GM12878 (cell line): ENCODE measurements at regions not wholly inside any gene's neighbourhood (a gene's known extent, or its start where the extent isn't known, plus 50 kb on each side); places are given as distances from the start of the nearest gene placed in this dataset.
"Not testable (repeated sequence)": the region's sequence is repeated elsewhere in the genome, so short reads cannot be mapped to it uniquely, and the experiment has no call there.

Experiments used
- ATF3 ChIP-seq: IDR thresholded peaks from 2 replicates; pipeline ENCODE4 v1.6.1; 2011; ENCODE audit warnings: low read depth, mild to moderate bottlenecking, low read length, moderate library complexity, borderline replicate concordance; ENCODE audit errors: extremely low read depth
- CTCF ChIP-seq, 3 experiments: IDR thresholded peaks in 2 of 3; conservative IDR thresholded peaks in 1 of 3; 2 replicates each; pipeline ENCODE4 v1.5.1; 2011; ENCODE audit warnings: low read depth in 3 of 3, low read length in 3 of 3, mild to moderate bottlenecking in 3 of 3, control low read depth in 2 of 3, moderate library complexity in 2 of 3, inconsistent platforms in 1 of 3, mixed read lengths in 1 of 3; ENCODE audit not compliant: control insufficient read depth in 2 of 3, insufficient read depth in 1 of 3; ENCODE audit errors: extremely low read depth in 1 of 3
- MAX ChIP-seq: IDR thresholded peaks from 2 replicates; pipeline ENCODE4 v1.6.1; 2012; ENCODE audit warnings: low read depth, low read length, improper control_type of control experiment
- MEF2B ChIP-seq: fragments of 450-650 bp; IDR thresholded peaks from 2 replicates; pipeline ENCODE4 v1.6.1; 2018; ENCODE audit warnings: mild to moderate bottlenecking, moderate library complexity; ENCODE audit not compliant: partially characterized antibody, poor library complexity, severe bottlenecking
- MTA3 ChIP-seq: IDR thresholded peaks from 2 replicates; pipeline ENCODE4 v1.6.1; 2012; ENCODE audit warnings: low read length, inconsistent platforms, borderline replicate concordance
- NFXL1 ChIP-seq: fragments of 450-650 bp; IDR thresholded peaks from 2 replicates; pipeline ENCODE4 v1.6.1; 2017; ENCODE audit warnings: antibody characterized with exemption, mild to moderate bottlenecking, borderline replicate concordance
- POLR2A ChIP-seq: IDR thresholded peaks from 2 replicates; pipeline ENCODE4 v1.6.1; 2011; ENCODE audit warnings: low read depth, mild to moderate bottlenecking, low read length
- RELB ChIP-seq: fragments of 450-650 bp; IDR thresholded peaks from 2 replicates; pipeline ENCODE4 v1.6.1; 2017; ENCODE audit warnings: low read depth, mild to moderate bottlenecking, moderate library complexity
- TBL1XR1 ChIP-seq: IDR thresholded peaks from 2 replicates; pipeline ENCODE4 v1.6.1; 2012; ENCODE audit warnings: low read depth, low read length, improper control_type of control experiment
- YY1 ChIP-seq: IDR thresholded peaks from 2 replicates; pipeline ENCODE4 v1.6.1; 2011; ENCODE audit warnings: low read depth, mild to moderate bottlenecking, low read length
- ZBED1 ChIP-seq: IDR thresholded peaks from 2 replicates; pipeline ENCODE4 v1.6.1; 2016; ENCODE audit warnings: borderline replicate concordance
- ZNF24 ChIP-seq: fragments of 450-650 bp; IDR thresholded peaks from 2 replicates; pipeline ENCODE4 v1.6.1; 2017; ENCODE audit warnings: antibody characterized with exemption, mild to moderate bottlenecking
- ZNF274 ChIP-seq: IDR thresholded peaks from one replicate; pipeline ENCODE4 v1.8.0; 2011; ENCODE audit not compliant: insufficient read length, insufficient read depth
- ZNF592 ChIP-seq: fragments of 450-650 bp; IDR thresholded peaks from 2 replicates; pipeline ENCODE4 v1.6.1; 2017; ENCODE audit warnings: mild to moderate bottlenecking, moderate library complexity

- TF ChIP-seq MAX; MTA3; CTCF (IDR thresholded peaks at IDR 0.05 in 2 of 3, conservative IDR thresholded peaks at IDR 0.05 in 1 of 3; ENCODE audit: control insufficient read depth in 2 of 3, extremely low read depth in 1 of 3, insufficient read depth in 1 of 3, low read depth in 3 of 3, low read length in 3 of 3); POLR2A; ZNF24; YY1; ZNF274; NFXL1; ATF3; ZBED1; TBL1XR1; ZNF592; MEF2B; RELB: not testable (repeated sequence)
These were observed 60.4 kb upstream of the FRG2B start for GRCh38 chr10:133686992-133687391.
